ENCODE measurements at regions not wholly inside any gene's neighbourhood (a gene's known extent, or its start where the extent isn't known, plus 50 kb on each side); places are given as distances from the start of the nearest gene placed in this dataset.
"Not testable (repeated sequence)": the region's sequence is repeated elsewhere in the genome, so short reads cannot be mapped to it uniquely, and the experiment has no call there.

GRCh38 chr9:30582240-30582639 lies 1802.2 kb upstream of the ACO1 start:
- in situ Hi-C loops (cut with MboI; ENCODE audit: low pct_unique_long_range_greater_than_20kb, low sequenced_read_pairs): no loop called here
- no peak for DNase-seq

- in situ Hi-C loops (cut with MboI; ENCODE audit: low pct_unique_long_range_greater_than_20kb, low sequenced_read_pairs): no loop called here
- DNase-seq: no peak
Observed at GRCh38 chr9:30584559-30584958, 1799.9 kb upstream of the ACO1 start.

GRCh38 chr9:30591461-30591860 lies 1793.0 kb upstream of the ACO1 start:
- in situ Hi-C loops (cut with MboI; ENCODE audit: low pct_unique_long_range_greater_than_20kb, low sequenced_read_pairs): no loop called here
- no peak for DNase-seq

GRCh38 chr9:30597608-30598007 lies 1786.8 kb upstream of the ACO1 start:
- no peak for DNase-seq
- in situ Hi-C loops (cut with MboI; ENCODE audit: low pct_unique_long_range_greater_than_20kb, low sequenced_read_pairs): no loop called here

- in situ Hi-C loops (cut with MboI; ENCODE audit: low pct_unique_long_range_greater_than_20kb, low sequenced_read_pairs): no loop called here
- no peak for DNase-seq
Observed at GRCh38 chr9:30605936-30606335, 1778.5 kb upstream of the ACO1 start.

- in situ Hi-C loops (cut with MboI; ENCODE audit: low pct_unique_long_range_greater_than_20kb, low sequenced_read_pairs): no loop called here
- DNase-seq: no peak
Observed at GRCh38 chr9:30609713-30610112, 1774.7 kb upstream of the ACO1 start.

GRCh38 chr9:30616782-30617181 lies 1767.7 kb upstream of the ACO1 start:
- DNase-seq; in situ Hi-C loops (cut with MboI; ENCODE audit: low pct_unique_long_range_greater_than_20kb, low sequenced_read_pairs): not testable (repeated sequence)

- in situ Hi-C loops (cut with MboI; ENCODE audit: low pct_unique_long_range_greater_than_20kb, low sequenced_read_pairs): no loop called here
- DNase-seq: no peak
Observed at GRCh38 chr9:30622561-30622960, 1761.9 kb upstream of the ACO1 start.

- in situ Hi-C loops (cut with MboI; ENCODE audit: low pct_unique_long_range_greater_than_20kb, low sequenced_read_pairs): no loop called here
- DNase-seq: no peak
Observed at GRCh38 chr9:30628915-30629567, 1755.4 kb upstream of the ACO1 start.

GRCh38 chr9:30630459-30630858 lies 1754.0 kb upstream of the ACO1 start:
- in situ Hi-C loops (cut with MboI; ENCODE audit: low pct_unique_long_range_greater_than_20kb, low sequenced_read_pairs): no loop called here
- no peak for DNase-seq

- in situ Hi-C loops (cut with MboI; ENCODE audit: low pct_unique_long_range_greater_than_20kb, low sequenced_read_pairs); DNase-seq: not testable (repeated sequence)
Observed at GRCh38 chr9:30646639-30647038, 1737.8 kb upstream of the ACO1 start.

GRCh38 chr9:30661925-30662324 lies 1722.5 kb upstream of the ACO1 start:
- in situ Hi-C loops (cut with MboI; ENCODE audit: low pct_unique_long_range_greater_than_20kb, low sequenced_read_pairs): no loop called here
- no peak for DNase-seq

GRCh38 chr9:30670805-30671562 lies 1713.5 kb upstream of the ACO1 start:
- in situ Hi-C loops (cut with MboI; ENCODE audit: low pct_unique_long_range_greater_than_20kb, low sequenced_read_pairs): no loop called here

GRCh38 chr9:30673132-30673531 lies 1711.3 kb upstream of the ACO1 start:
- no peak for DNase-seq
- in situ Hi-C loops (cut with MboI; ENCODE audit: low pct_unique_long_range_greater_than_20kb, low sequenced_read_pairs): no loop called here

More at GRCh38 chr9:30670805-30671562, 1713.5 kb upstream of the ACO1 start:
- DNase-seq: no peak

GRCh38 chr9:30676651-30677050 lies 1707.8 kb upstream of the ACO1 start:
- in situ Hi-C loops (cut with MboI; ENCODE audit: low pct_unique_long_range_greater_than_20kb, low sequenced_read_pairs): no loop called here
- DNase-seq: no peak

- no peak for DNase-seq
- in situ Hi-C loops (cut with MboI; ENCODE audit: low pct_unique_long_range_greater_than_20kb, low sequenced_read_pairs): no loop called here
Observed at GRCh38 chr9:30677221-30677620, 1707.2 kb upstream of the ACO1 start.

- in situ Hi-C loops (cut with MboI; ENCODE audit: low pct_unique_long_range_greater_than_20kb, low sequenced_read_pairs): no loop called here
Observed at GRCh38 chr9:30688801-30689200, 1695.6 kb upstream of the ACO1 start.

GRCh38 chr9:30697958-30698357 lies 1686.5 kb upstream of the ACO1 start:
- in situ Hi-C loops (cut with MboI; ENCODE audit: low pct_unique_long_range_greater_than_20kb, low sequenced_read_pairs): no loop called here
- no peak for DNase-seq

More at GRCh38 chr9:30688801-30689200, 1695.6 kb upstream of the ACO1 start:
- no peak for DNase-seq

GRCh38 chr9:30711591-30711990 lies 1672.9 kb upstream of the ACO1 start:
- DNase-seq: no peak
- in situ Hi-C loops (cut with MboI; ENCODE audit: low pct_unique_long_range_greater_than_20kb, low sequenced_read_pairs): no loop called here

- in situ Hi-C loops (cut with MboI; ENCODE audit: low pct_unique_long_range_greater_than_20kb, low sequenced_read_pairs): no loop called here
- no peak for DNase-seq
Observed at GRCh38 chr9:30713243-30713642, 1671.2 kb upstream of the ACO1 start.

GRCh38 chr9:30714389-30714788 lies 1670.1 kb upstream of the ACO1 start:
- DNase-seq: no peak
- in situ Hi-C loops (cut with MboI; ENCODE audit: low pct_unique_long_range_greater_than_20kb, low sequenced_read_pairs): no loop called here
